IPS-20b (cell line): ENCODE measurements at regions not wholly inside any gene's neighbourhood (a gene's known extent, or its start where the extent isn't known, plus 50 kb on each side); places are given as distances from the start of the nearest gene placed in this dataset.

Source experiments
- H3K27ac ChIP-seq: one replicate; pipeline ENCODE4 v1.5.1; 2013; ENCODE audit warnings: low read length
- H3K27me3 ChIP-seq: 2 replicates; pipeline ENCODE4 v1.6.1; 2013; ENCODE audit warnings: mild to moderate bottlenecking, low read length, inconsistent platforms; ENCODE audit not compliant: insufficient read depth
- H3K36me3 ChIP-seq: 2 replicates; pipeline ENCODE4 v1.6.1; 2013; ENCODE audit warnings: low read depth, mild to moderate bottlenecking, inconsistent platforms, low read length, moderate library complexity; ENCODE audit not compliant: insufficient read depth
- H3K4me1 ChIP-seq: 2 replicates; pipeline ENCODE4 v1.6.1; 2013; ENCODE audit warnings: mild to moderate bottlenecking, control low read depth, inconsistent platforms, low read length, moderate library complexity; ENCODE audit not compliant: insufficient read depth
- H3K4me3 ChIP-seq: 2 replicates; pipeline ENCODE4 v1.5.1; 2013; ENCODE audit warnings: mild to moderate bottlenecking, low read length, inconsistent platforms
- H3K9ac ChIP-seq: 2 replicates; pipeline ENCODE4 v1.6.1; 2013; ENCODE audit warnings: low read depth, mild to moderate bottlenecking, inconsistent platforms, low read length, moderate library complexity
- H3K9me3 ChIP-seq: 2 replicates; pipeline ENCODE4 v1.6.1; 2013; ENCODE audit warnings: mild to moderate bottlenecking, low read depth, low read length, inconsistent platforms; ENCODE audit not compliant: insufficient read depth

- peaks cover 11% of the 10 kb centered on the region; the same call in 1 of the 2 replicates for H3K4me1 ChIP-seq
- H3K9me3 ChIP-seq: no peaks in the 10 kb centered on the region
- no peak overlapping the region for H3K4me3 ChIP-seq
- no peak overlapping the region for H3K27ac ChIP-seq
- no peak overlapping the region for H3K9ac ChIP-seq
- no peaks in the 10 kb centered on the region for H3K27me3 ChIP-seq
- no peaks in the 10 kb centered on the region for H3K36me3 ChIP-seq
Observed at GRCh38 chr16:6645768-6646568, 686.7 kb upstream of the RBFOX1 start.

- Histone ChIP-seq H3K36me3 (no peaks in the 10 kb centered on the region), H3K27me3 (no peaks in the 10 kb centered on the region), H3K4me1 (peaks cover 14% of the 10 kb centered on the region; the same call in 1 of the 2 replicates), H3K9me3 (no peaks in the 10 kb centered on the region), H3K9ac (no peak overlapping the region), H3K27ac (no peak overlapping the region), H3K4me3 (no peak overlapping the region)
Observed at GRCh38 chr16:6644916-6645315, 687.7 kb upstream of the RBFOX1 start.

- Histone ChIP-seq H3K27me3 (no peaks in the 10 kb centered on the region), H3K27ac (no peak overlapping the region), H3K36me3 (no peaks in the 10 kb centered on the region), H3K4me1 (peaks cover 14% of the 10 kb centered on the region; the same call in 1 of the 2 replicates), H3K9me3 (no peaks in the 10 kb centered on the region), H3K9ac (peak overlapping the region; percentile 3; the same call in 1 of the 2 replicates), H3K4me3 (peak overlapping the region; percentile 40)
Observed at GRCh38 chr16:6643080-6643686, 689.5 kb upstream of the RBFOX1 start.

- Histone ChIP-seq H3K27ac (no peak overlapping the region), H3K36me3 (no peaks in the 10 kb centered on the region), H3K4me1 (peaks cover 14% of the 10 kb centered on the region; the same call in 1 of the 2 replicates), H3K9me3 (no peaks in the 10 kb centered on the region), H3K9ac (peak overlapping the region; percentile 3; the same call in 1 of the 2 replicates), H3K4me3 (peak overlapping the region; percentile 40), H3K27me3 (no peaks in the 10 kb centered on the region)
Observed at GRCh38 chr16:6642271-6642670, 690.4 kb upstream of the RBFOX1 start.

GRCh38 chr16:6641091-6641490, 691.6 kb upstream of the RBFOX1 start:
- Histone ChIP-seq H3K9ac (no peak overlapping the region), H3K36me3 (no peaks in the 10 kb centered on the region), H3K4me1 (peaks cover 14% of the 10 kb centered on the region; the same call in 1 of the 2 replicates), H3K27me3 (no peaks in the 10 kb centered on the region), H3K27ac (no peak overlapping the region), H3K4me3 (no peak overlapping the region), H3K9me3 (no peaks in the 10 kb centered on the region)

- peaks cover 8% of the 10 kb centered on the region; the same call in 1 of the 2 replicates for H3K4me1 ChIP-seq
- no peaks in the 10 kb centered on the region for H3K36me3 ChIP-seq
- no peak overlapping the region for H3K27ac ChIP-seq
- H3K9me3 ChIP-seq: no peaks in the 10 kb centered on the region
- H3K27me3 ChIP-seq: no peaks in the 10 kb centered on the region
- no peak overlapping the region for H3K9ac ChIP-seq
- no peak overlapping the region for H3K4me3 ChIP-seq
Observed at GRCh38 chr16:6636457-6636856, 696.2 kb upstream of the RBFOX1 start.

- Histone ChIP-seq H3K4me1 (0 out of 2 replicates have a peak, but pooled peaks cover 2% of the 10 kb centered on the region), H3K27ac (no peak overlapping the region), H3K36me3 (no peaks in the 10 kb centered on the region), H3K9ac (no peak overlapping the region), H3K9me3 (no peaks in the 10 kb centered on the region), H3K27me3 (no peaks in the 10 kb centered on the region), H3K4me3 (no peak overlapping the region)
Observed at GRCh38 chr16:6634151-6634550, 698.5 kb upstream of the RBFOX1 start.

- no peaks in the 10 kb centered on the region for H3K27me3 ChIP-seq
- no peak overlapping the region for H3K4me3 ChIP-seq
- no peak overlapping the region for H3K9ac ChIP-seq
- no peak overlapping the region for H3K27ac ChIP-seq
- H3K9me3 ChIP-seq: no peaks in the 10 kb centered on the region
- H3K4me1 ChIP-seq: 0 out of 2 replicates have a peak, but pooled peaks cover 2% of the 10 kb centered on the region
- H3K36me3 ChIP-seq: no peaks in the 10 kb centered on the region
Observed at GRCh38 chr16:6633456-6633855, 699.2 kb upstream of the RBFOX1 start.

- 0 out of 2 replicates have a peak, but pooled peaks cover 2% of the 10 kb centered on the region for H3K4me1 ChIP-seq
- no peaks in the 10 kb centered on the region for H3K9me3 ChIP-seq
- no peaks in the 10 kb centered on the region for H3K36me3 ChIP-seq
- H3K4me3 ChIP-seq: no peak overlapping the region
- H3K9ac ChIP-seq: no peak overlapping the region
- no peaks in the 10 kb centered on the region for H3K27me3 ChIP-seq
- H3K27ac ChIP-seq: no peak overlapping the region
Observed at GRCh38 chr16:6629110-6629509, 703.5 kb upstream of the RBFOX1 start.

GRCh38 chr16:6625606-6626005, 707.0 kb upstream of the RBFOX1 start:
- no peaks in the 10 kb centered on the region for H3K36me3 ChIP-seq
- H3K4me3 ChIP-seq: no peak overlapping the region
- no peaks in the 10 kb centered on the region for H3K4me1 ChIP-seq
- H3K9me3 ChIP-seq: peaks cover 4% of the 10 kb centered on the region
- H3K27me3 ChIP-seq: no peaks in the 10 kb centered on the region
- no peak overlapping the region for H3K27ac ChIP-seq
- H3K9ac ChIP-seq: no peak overlapping the region

GRCh38 chr16:6618874-6619273, 713.8 kb upstream of the RBFOX1 start:
- Histone ChIP-seq H3K4me1 (no peaks in the 10 kb centered on the region), H3K36me3 (no peaks in the 10 kb centered on the region), H3K9me3 (peaks cover 4% of the 10 kb centered on the region), H3K27me3 (no peaks in the 10 kb centered on the region), H3K9ac (no peak overlapping the region), H3K4me3 (no peak overlapping the region), H3K27ac (no peak overlapping the region)

GRCh38 chr16:6616746-6617145, 715.9 kb upstream of the RBFOX1 start:
- Histone ChIP-seq H3K36me3 (no peaks in the 10 kb centered on the region), H3K9me3 (peaks cover 4% of the 10 kb centered on the region), H3K9ac (no peak overlapping the region), H3K4me1 (peaks cover 3% of the 10 kb centered on the region; the same call in 1 of the 2 replicates), H3K27me3 (no peaks in the 10 kb centered on the region), H3K27ac (no peak overlapping the region), H3K4me3 (no peak overlapping the region)
